Naive thymus-derived CD8-positive, alpha-beta T cell (primary cell): ENCODE measurements at regions not wholly inside any gene's neighbourhood (a gene's known extent, or its start where the extent isn't known, plus 50 kb on each side); places are given as distances from the start of the nearest gene placed in this dataset.
"Not testable (repeated sequence)": the region's sequence is repeated elsewhere in the genome, so short reads cannot be mapped to it uniquely, and the experiment has no call there.

Source experiments
- ATAC-seq, 2 donors: fragments of 150-1000 bp; cut with Tn5 transposase in 1 of 2; sonication (Bioruptor Pico), chemical (Tn5 transposase) in 1 of 2; 1 replicate in 1 of 2; 2 replicates in 1 of 2; pipeline ENCODE4 v1.10.0; 2021; ENCODE audit warnings: mild to moderate bottlenecking in 2 of 2, moderate library complexity in 2 of 2
- POLR2A ChIA-PET: fragments of 350-600 bp; sonication (Branson Sonifier 250); formaldehyde crosslinking; loops from one replicate; lab custom pipeline; 2021; ENCODE audit warnings: antibody characterized with exemption; lab: Charles Lee
- DNase-seq, 10 donors: peaks; one replicate each; pipeline versions ENCODE4 v3.0.0 to v3.0.0-alpha.2; 2020 to 2022
- H3K27ac Mint-ChIP-seq, 10 donors: one replicate each; pipeline ENCODE4 v1.8.0; 2020 to 2022; ENCODE audit warnings: mild to moderate bottlenecking in 10 of 10, mixed read lengths in 10 of 10, moderate library complexity in 4 of 10, inconsistent platforms in 1 of 10
- H3K27me3 Mint-ChIP-seq, 5 donors: one replicate each; pipeline ENCODE4 v1.8.0; 2021 to 2022; ENCODE audit warnings: mixed read lengths in 5 of 5
- H3K36me3 Mint-ChIP-seq, 3 donors: one replicate each; pipeline ENCODE4 v1.8.0; 2020 to 2022; ENCODE audit warnings: mixed read lengths in 3 of 3, mild to moderate bottlenecking in 2 of 3, inconsistent platforms in 1 of 3
- H3K4me1 Mint-ChIP-seq, 4 donors: one replicate each; pipeline ENCODE4 v1.8.0; 2021 to 2022; ENCODE audit warnings: mixed read lengths in 4 of 4
- H3K4me3 Mint-ChIP-seq, 10 donors: one replicate each; pipeline ENCODE4 v1.8.0; 2020 to 2022; ENCODE audit warnings: mild to moderate bottlenecking in 10 of 10, mixed read lengths in 10 of 10, moderate library complexity in 6 of 10, inconsistent platforms in 1 of 10
- H3K9me3 Mint-ChIP-seq, 9 donors: one replicate each; pipeline ENCODE4 v1.8.0; 2020 to 2022; ENCODE audit warnings: mixed read lengths in 9 of 9, mild to moderate bottlenecking in 3 of 9, inconsistent platforms in 1 of 9, moderate library complexity in 1 of 9

- ATAC-seq: no peak
- no peak overlapping the region for H3K4me3 Mint-ChIP-seq
- POLR2A ChIA-PET: no interaction called here
- peaks cover 0 to 6% (median 1%) of the 10 kb centered on the region in 9 donors for H3K9me3 Mint-ChIP-seq
- DNase-seq: no peak
- H3K27ac Mint-ChIP-seq: no peak overlapping the region
- no peaks in the 10 kb centered on the region for H3K36me3 Mint-ChIP-seq
- H3K4me1 Mint-ChIP-seq: no peaks in the 10 kb centered on the region
- peaks cover 0 to 4% (median 3%) of the 10 kb centered on the region in 5 donors for H3K27me3 Mint-ChIP-seq
These were observed 134.7 kb upstream of the RFLNA start for GRCh38 chr12:124160097-124160756.

GRCh38 chr12:124161402-124161801 is 133.5 kb upstream of the RFLNA start:
- POLR2A ChIA-PET: not testable (repeated sequence)

GRCh38 chr12:124162151-124163110 is 132.5 kb upstream of the RFLNA start:
- H3K4me3 Mint-ChIP-seq: no peak overlapping the region
- no peak for DNase-seq
- no peak for ATAC-seq
- H3K27me3 Mint-ChIP-seq: peaks cover 0 to 5% (median 3%) of the 10 kb centered on the region in 5 donors
- H3K4me1 Mint-ChIP-seq: no peaks in the 10 kb centered on the region
- H3K9me3 Mint-ChIP-seq: peaks cover 0 to 12% (median 3%) of the 10 kb centered on the region in 9 donors
- no peak overlapping the region for H3K27ac Mint-ChIP-seq
- H3K36me3 Mint-ChIP-seq: no peaks in the 10 kb centered on the region
- POLR2A ChIA-PET: no interaction called here

More at GRCh38 chr12:124161402-124161801, 133.5 kb upstream of the RFLNA start:
- DNase-seq, H3K27me3 Mint-ChIP-seq, H3K27ac Mint-ChIP-seq, H3K36me3 Mint-ChIP-seq, H3K4me1 Mint-ChIP-seq, ATAC-seq, H3K4me3 Mint-ChIP-seq: not testable (repeated sequence)
- H3K9me3 Mint-ChIP-seq: peaks cover 0 to 12% (median 3%) of the 10 kb centered on the region in 9 donors

- DNase-seq: no peak
- peaks cover 0 to 8% (median 0%) of the 10 kb centered on the region in 5 donors for H3K27me3 Mint-ChIP-seq
- H3K27ac Mint-ChIP-seq: no peak overlapping the region
- H3K4me1 Mint-ChIP-seq: no peaks in the 10 kb centered on the region
- no peaks in the 10 kb centered on the region for H3K36me3 Mint-ChIP-seq
- no peak overlapping the region for H3K4me3 Mint-ChIP-seq
- peaks cover 0 to 14% (median 3%) of the 10 kb centered on the region in 9 donors for H3K9me3 Mint-ChIP-seq
- POLR2A ChIA-PET: no interaction called here
- no peak for ATAC-seq
These were observed 129.2 kb upstream of the RFLNA start for GRCh38 chr12:124165695-124166094.

- peaks cover 0 to 14% (median 3%) of the 10 kb centered on the region in 9 donors for H3K9me3 Mint-ChIP-seq
- POLR2A ChIA-PET: no interaction called here
- H3K4me3 Mint-ChIP-seq: no peak overlapping the region
- H3K27ac Mint-ChIP-seq: no peak overlapping the region
- H3K4me1 Mint-ChIP-seq: peaks cover 0 to 2% (median 0%) of the 10 kb centered on the region in 4 donors
- ATAC-seq (no peak), DNase-seq (no peak)
- peaks cover 0 to 11% (median 0%) of the 10 kb centered on the region in 5 donors for H3K27me3 Mint-ChIP-seq
- no peaks in the 10 kb centered on the region for H3K36me3 Mint-ChIP-seq
These were observed 127.8 kb upstream of the RFLNA start for GRCh38 chr12:124167141-124167540.

GRCh38 chr12:124168016-124168786 is 126.7 kb upstream of the RFLNA start:
- Mint-ChIP-seq H3K9me3 (peaks cover 0 to 14% (median 3%) of the 10 kb centered on the region in 9 donors), H3K4me1 (peaks cover 0 to 2% (median 0%) of the 10 kb centered on the region in 4 donors), H3K27ac (peak overlapping the region in 1 of 10 donors; percentile 25), H3K4me3 (no peak overlapping the region), H3K27me3 (peaks cover 0 to 11% (median 0%) of the 10 kb centered on the region in 5 donors), H3K36me3 (no peaks in the 10 kb centered on the region)
- POLR2A ChIA-PET: no interaction called here
- DNase-seq (no peak), ATAC-seq (no peak)

GRCh38 chr12:124169577-124170284 is 125.2 kb upstream of the RFLNA start:
- no peak for ATAC-seq
- Mint-ChIP-seq H3K9me3 (peaks cover 0 to 14% (median 3%) of the 10 kb centered on the region in 9 donors), H3K4me1 (peaks cover 0 to 2% (median 0%) of the 10 kb centered on the region in 4 donors)

GRCh38 chr12:124170760-124171159 is 124.1 kb upstream of the RFLNA start:
- no peaks in the 10 kb centered on the region for H3K36me3 Mint-ChIP-seq
- H3K4me1 Mint-ChIP-seq: peaks cover 0 to 2% (median 0%) of the 10 kb centered on the region in 4 donors
- DNase-seq (no peak), ATAC-seq (no peak)
- H3K4me3 Mint-ChIP-seq: no peak overlapping the region
- POLR2A ChIA-PET: no interaction called here
- H3K27ac Mint-ChIP-seq: peak overlapping the region in 1 of 10 donors; percentile 34
- H3K9me3 Mint-ChIP-seq: peaks cover 0 to 7% (median 0%) of the 10 kb centered on the region in 9 donors
- H3K27me3 Mint-ChIP-seq: peaks cover 0 to 10% (median 2%) of the 10 kb centered on the region in 5 donors

More at GRCh38 chr12:124169577-124170284, 125.2 kb upstream of the RFLNA start:
- no peak for DNase-seq
- POLR2A ChIA-PET: no interaction called here
- Mint-ChIP-seq H3K36me3 (no peaks in the 10 kb centered on the region), H3K4me3 (no peak overlapping the region), H3K27me3 (peaks cover 0 to 15% (median 2%) of the 10 kb centered on the region in 5 donors), H3K27ac (no peak overlapping the region)

GRCh38 chr12:124171231-124171979 is 123.5 kb upstream of the RFLNA start:
- DNase-seq (no peak), ATAC-seq (no peak)
- no peak overlapping the region for H3K4me3 Mint-ChIP-seq
- peaks cover 0 to 6% (median 0%) of the 10 kb centered on the region in 9 donors for H3K9me3 Mint-ChIP-seq
- peak overlapping the region in 1 of 10 donors; percentile 34 for H3K27ac Mint-ChIP-seq
- peaks cover 0 to 2% (median 0%) of the 10 kb centered on the region in 4 donors for H3K4me1 Mint-ChIP-seq
- peaks cover 0 to 10% (median 2%) of the 10 kb centered on the region in 5 donors for H3K27me3 Mint-ChIP-seq
- H3K36me3 Mint-ChIP-seq: no peaks in the 10 kb centered on the region
- POLR2A ChIA-PET: no interaction called here

- peaks cover 0 to 3% (median 0%) of the 10 kb centered on the region in 9 donors for H3K9me3 Mint-ChIP-seq
- peaks cover 0 to 2% (median 0%) of the 10 kb centered on the region in 4 donors for H3K4me1 Mint-ChIP-seq
- POLR2A ChIA-PET: no interaction called here
- DNase-seq (no peak), ATAC-seq (no peak)
- peaks cover 0 to 8% (median 2%) of the 10 kb centered on the region in 5 donors for H3K27me3 Mint-ChIP-seq
- H3K27ac Mint-ChIP-seq: no peak overlapping the region
- H3K4me3 Mint-ChIP-seq: no peak overlapping the region
- H3K36me3 Mint-ChIP-seq: no peaks in the 10 kb centered on the region
These were observed 122.3 kb upstream of the RFLNA start for GRCh38 chr12:124172636-124173035.

- ATAC-seq: no peak
- peaks cover 0 to 9% (median 2%) of the 10 kb centered on the region in 5 donors for H3K27me3 Mint-ChIP-seq
- no peak for DNase-seq
- H3K4me3 Mint-ChIP-seq: no peak overlapping the region
- H3K27ac Mint-ChIP-seq: no peak overlapping the region
- no peaks in the 10 kb centered on the region for H3K9me3 Mint-ChIP-seq
- POLR2A ChIA-PET: no interaction called here
- no peaks in the 10 kb centered on the region for H3K36me3 Mint-ChIP-seq
- peaks cover 0 to 2% (median 0%) of the 10 kb centered on the region in 4 donors for H3K4me1 Mint-ChIP-seq
These were observed 121.2 kb upstream of the RFLNA start for GRCh38 chr12:124173692-124174091.
